ENCODE measurements at regions not wholly inside any gene's neighbourhood (a gene's known extent, or its start where the extent isn't known, plus 50 kb on each side); places are given as distances from the start of the nearest gene placed in this dataset.

GRCh38 chr1:34696981-34697380 is 57.9 kb upstream of the GJB5 start:
- DNase-seq (ENCODE audit: low spot score): no peak

DNA sequence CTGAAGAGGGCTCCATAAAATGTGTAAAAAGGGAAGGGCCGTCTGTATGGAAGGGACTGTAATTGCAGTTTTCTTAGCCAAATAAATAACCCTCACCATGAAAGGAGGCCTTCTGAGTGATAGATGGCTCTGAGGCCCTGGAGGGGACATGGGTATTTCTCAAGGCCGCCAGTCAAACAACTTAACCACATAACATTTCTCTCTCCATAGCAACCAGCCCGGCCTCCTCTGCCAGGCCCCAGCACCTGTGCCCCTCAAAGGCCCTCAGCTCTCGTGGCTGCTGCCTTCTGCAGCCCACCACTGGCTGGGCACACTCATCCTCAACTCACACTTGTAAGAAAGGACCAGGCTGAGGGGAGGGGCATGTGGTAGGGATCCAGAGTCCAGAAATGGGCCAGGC is 57.0 kb upstream of the GJB5 start:
- DNase-seq (ENCODE audit: low spot score): no peak

- DNase-seq (ENCODE audit: low spot score): no peak
Observed at GRCh38 chr1:34701326-34702060, 53.4 kb upstream of the GJB5 start.

All from umbilical cord (tissue), 1 donor.